Mesothelial cell of epicardium (in vitro differentiated cells): ENCODE measurements at regions not wholly inside any gene's neighbourhood (a gene's known extent, or its start where the extent isn't known, plus 50 kb on each side); places are given as distances from the start of the nearest gene placed in this dataset.

ENCODE experiments used
- DNase-seq, 2 experiments: peaks; one replicate each; pipeline ENCODE4 v3.0.0; 2021; ENCODE audit warnings: low spot score in 2 of 2; ENCODE audit not compliant: unreplicated experiment in 2 of 2
- H3K27ac Mint-ChIP-seq: 2 replicates; pipeline ENCODE4 v1.8.0; 2021; ENCODE audit warnings: mixed read lengths
- H3K27me3 Mint-ChIP-seq: 2 replicates; pipeline ENCODE4 v1.8.0; 2021; ENCODE audit warnings: low read depth, mixed read lengths
- H3K36me3 Mint-ChIP-seq: 2 replicates; pipeline ENCODE4 v1.8.0; 2021; ENCODE audit warnings: mixed read lengths
- H3K4me1 Mint-ChIP-seq: 2 replicates; pipeline ENCODE4 v1.8.0; 2021; ENCODE audit warnings: mixed read lengths
- H3K4me3 Mint-ChIP-seq: 2 replicates; pipeline ENCODE4 v1.8.0; 2021; ENCODE audit warnings: mild to moderate bottlenecking, moderate library complexity, mixed read lengths
- H3K9me3 Mint-ChIP-seq: 2 replicates; pipeline ENCODE4 v1.8.0; 2021; ENCODE audit warnings: mixed read lengths
- CTCF ChIP-seq: fragments of 200-600 bp; sonication (generic); IDR thresholded peaks from one replicate; pipeline ENCODE4 v1.5.0; 2021; ENCODE audit warnings: antibody characterized with exemption; ENCODE audit not compliant: unreplicated experiment

GRCh38 chr3:177282119-177282655, 84.9 kb upstream of the TBL1XR1 start:
- H3K36me3 Mint-ChIP-seq = no peaks in the 10 kb centered on the region
- no peak for TF ChIP-seq CTCF
- no peak overlapping the region for H3K4me3 Mint-ChIP-seq
- H3K9me3 Mint-ChIP-seq = no peaks in the 10 kb centered on the region
- DNase-seq = no peak
- peaks cover 12% of the 10 kb centered on the region for H3K4me1 Mint-ChIP-seq
- H3K27ac Mint-ChIP-seq = no peak overlapping the region
- H3K27me3 Mint-ChIP-seq = no peaks in the 10 kb centered on the region

DNA sequence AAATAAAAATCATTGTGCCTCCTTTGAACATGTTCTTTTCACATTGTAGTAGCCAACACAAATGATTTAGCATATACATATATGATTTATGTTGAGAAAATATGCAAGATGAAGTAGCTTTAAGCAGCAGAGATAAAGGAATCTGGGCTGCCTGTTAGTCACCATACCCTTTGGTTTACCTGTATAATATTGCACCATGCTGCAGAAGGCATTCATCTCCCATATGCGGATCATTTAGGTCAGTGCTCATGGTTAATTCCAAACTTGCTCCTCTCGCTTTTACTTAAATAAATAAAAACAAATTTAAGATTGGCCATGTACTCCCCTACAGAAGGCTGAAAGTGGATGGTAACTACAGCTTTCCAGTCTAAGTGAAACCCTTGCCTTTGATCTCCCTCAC, 86.7 kb upstream of the TBL1XR1 start:
- no peak for DNase-seq
- TF ChIP-seq CTCF = no peak
- H3K4me1 Mint-ChIP-seq = peaks cover 14% of the 10 kb centered on the region
- H3K9me3 Mint-ChIP-seq = no peaks in the 10 kb centered on the region
- H3K4me3 Mint-ChIP-seq = no peak overlapping the region
- H3K27me3 Mint-ChIP-seq = no peaks in the 10 kb centered on the region
- H3K36me3 Mint-ChIP-seq = no peaks in the 10 kb centered on the region
- H3K27ac Mint-ChIP-seq = peak overlapping the region; percentile 86

DNA sequence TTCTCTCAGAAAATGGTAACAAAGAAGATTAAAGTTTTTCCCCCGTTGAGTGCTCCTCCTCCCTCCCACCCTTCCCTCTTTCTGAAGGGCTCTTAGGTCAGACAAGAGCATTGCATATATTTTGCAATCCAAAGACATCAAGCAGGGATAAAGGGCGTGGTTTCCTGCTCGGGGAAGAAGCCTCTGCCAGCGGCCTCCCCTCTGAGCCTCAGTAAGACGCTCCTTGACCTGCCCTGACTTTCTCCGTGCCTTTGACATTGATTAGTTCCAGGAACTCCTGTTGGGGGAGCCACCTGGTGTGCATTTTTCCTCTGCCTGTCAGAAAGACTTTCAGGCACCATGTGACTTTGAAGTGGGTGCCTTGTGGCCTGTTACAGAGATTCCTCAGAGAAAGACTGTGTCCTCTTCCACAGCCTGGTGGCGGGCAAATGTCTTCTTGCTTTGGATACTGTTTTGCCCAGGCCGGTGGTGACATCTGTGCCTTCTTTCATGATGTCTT, 87.2 kb upstream of the TBL1XR1 start:
- Mint-ChIP-seq H3K36me3 (no peaks in the 10 kb centered on the region), H3K9me3 (no peaks in the 10 kb centered on the region), H3K4me1 (peaks cover 14% of the 10 kb centered on the region), H3K27ac (peak overlapping the region; percentile 86), H3K4me3 (no peak overlapping the region), H3K27me3 (no peaks in the 10 kb centered on the region)
- TF ChIP-seq CTCF = no peak
- DNase-seq = no peak

DNA sequence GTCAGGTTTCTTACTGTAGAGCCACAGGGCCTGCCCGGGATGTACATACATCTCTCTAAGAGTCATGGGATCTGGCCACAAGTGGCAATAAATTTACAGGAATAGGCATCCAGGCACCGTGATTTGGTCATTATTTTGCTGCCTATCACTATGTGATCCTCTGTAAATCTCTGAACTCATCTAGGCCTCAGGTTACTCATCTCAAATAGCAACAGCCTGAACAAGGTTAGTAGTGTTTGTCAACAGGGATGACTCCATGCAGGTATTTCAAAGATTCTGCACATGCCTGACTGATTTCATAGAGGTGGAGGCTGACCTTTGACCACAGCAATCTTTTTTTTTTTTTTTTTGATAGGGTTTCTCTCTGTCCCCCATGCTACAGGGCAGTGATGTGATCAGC, 88.8 kb upstream of the TBL1XR1 start:
- no peaks in the 10 kb centered on the region for H3K36me3 Mint-ChIP-seq
- H3K9me3 Mint-ChIP-seq = no peaks in the 10 kb centered on the region
- peaks cover 14% of the 10 kb centered on the region for H3K4me1 Mint-ChIP-seq
- no peak overlapping the region for H3K27ac Mint-ChIP-seq
- H3K4me3 Mint-ChIP-seq = no peak overlapping the region
- TF ChIP-seq CTCF = no peak
- no peaks in the 10 kb centered on the region for H3K27me3 Mint-ChIP-seq
- no peak for DNase-seq

DNA sequence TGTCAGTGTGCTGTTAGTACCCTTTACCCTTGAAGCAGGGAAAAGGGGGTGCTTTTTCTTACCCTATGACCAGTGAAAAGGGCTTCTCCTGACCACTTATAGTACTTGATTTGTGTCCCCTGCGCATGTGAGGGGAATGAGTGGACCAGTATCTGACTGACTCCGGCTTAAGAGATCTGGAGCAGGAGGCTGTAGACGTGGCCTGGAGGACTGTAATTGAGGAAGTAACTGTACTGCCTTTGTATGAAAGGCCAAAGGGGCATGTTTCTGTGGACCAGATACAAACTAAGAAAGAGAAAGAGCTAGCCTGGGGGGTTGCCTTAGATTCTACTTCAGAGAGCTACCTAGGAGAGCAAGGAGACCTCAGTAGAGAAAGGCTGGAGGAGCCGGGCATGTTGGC, 89.9 kb upstream of the TBL1XR1 start:
- H3K4me1 Mint-ChIP-seq = peaks cover 14% of the 10 kb centered on the region
- peak overlapping the region; percentile 66 for H3K27ac Mint-ChIP-seq
- no peaks in the 10 kb centered on the region for H3K9me3 Mint-ChIP-seq

More for the DNA sequence above, 89.9 kb upstream of the TBL1XR1 start:
- Mint-ChIP-seq H3K27me3 (no peaks in the 10 kb centered on the region), H3K36me3 (no peaks in the 10 kb centered on the region), H3K4me3 (no peak overlapping the region)
- no peak for DNase-seq
- TF ChIP-seq CTCF = no peak
